ENCODE measurements at regions not wholly inside any gene's neighbourhood (a gene's known extent, or its start where the extent isn't known, plus 50 kb on each side); places are given as distances from the start of the nearest gene placed in this dataset.

DNA sequence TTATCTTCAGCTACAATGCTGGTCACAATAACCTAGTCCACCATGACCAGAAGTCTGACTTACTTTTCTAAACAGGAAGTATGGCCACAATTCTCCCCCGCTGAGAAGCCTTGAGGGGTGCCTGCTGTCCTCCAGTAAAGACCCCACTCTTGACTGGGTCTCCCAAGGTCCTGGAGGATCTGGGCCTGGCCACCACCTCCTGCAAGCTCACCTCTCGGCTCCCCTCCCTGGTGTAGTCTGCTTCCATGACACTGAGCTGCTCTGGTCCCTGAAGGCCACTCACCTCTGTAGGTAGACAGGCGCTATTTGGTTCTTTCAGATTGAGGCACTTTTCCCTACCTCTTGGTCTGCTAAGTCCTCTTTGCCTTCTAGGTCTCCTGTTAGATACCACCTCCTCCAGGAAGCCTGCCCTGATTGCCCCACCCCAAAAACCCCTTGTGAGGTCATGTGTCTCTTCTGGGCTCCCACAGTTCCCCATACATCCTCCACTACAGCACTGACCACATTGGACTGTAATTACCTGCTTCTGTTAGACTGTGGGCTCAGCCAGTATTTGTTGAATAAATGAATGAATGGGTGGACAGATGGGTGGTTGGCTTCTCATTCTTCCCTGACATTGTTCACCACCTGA, 62.6 kb upstream of the IER5L start:
- DNase-seq (ENCODE audit: low read depth, low spot score): no peak

GRCh38 chr9:129239946-129240490, 62.0 kb upstream of the IER5L start:
- DNase-seq (ENCODE audit: low read depth, low spot score): no peak

DNA sequence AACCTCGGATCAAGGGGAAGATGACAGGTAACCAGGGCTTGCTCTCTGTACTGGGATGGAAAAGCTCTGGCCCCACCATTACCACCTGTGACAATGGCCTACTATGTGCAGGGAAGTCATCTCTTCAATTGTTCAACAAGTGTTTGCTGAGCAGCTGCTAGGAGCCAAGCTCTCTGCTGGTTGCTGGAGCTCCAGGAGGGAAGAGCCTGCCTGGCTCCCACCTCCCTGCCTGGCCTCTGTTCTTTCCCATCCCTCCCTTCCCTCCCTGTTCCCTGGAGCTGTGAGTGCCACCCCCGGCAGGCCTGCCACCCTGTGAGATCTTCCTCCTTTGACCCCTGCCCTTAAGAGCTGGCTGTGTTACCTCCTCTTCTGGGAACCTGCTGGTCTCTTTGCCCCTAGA, 59.7 kb upstream of the IER5L start:
- DNase-seq (ENCODE audit: low read depth, low spot score): no peak

DNA sequence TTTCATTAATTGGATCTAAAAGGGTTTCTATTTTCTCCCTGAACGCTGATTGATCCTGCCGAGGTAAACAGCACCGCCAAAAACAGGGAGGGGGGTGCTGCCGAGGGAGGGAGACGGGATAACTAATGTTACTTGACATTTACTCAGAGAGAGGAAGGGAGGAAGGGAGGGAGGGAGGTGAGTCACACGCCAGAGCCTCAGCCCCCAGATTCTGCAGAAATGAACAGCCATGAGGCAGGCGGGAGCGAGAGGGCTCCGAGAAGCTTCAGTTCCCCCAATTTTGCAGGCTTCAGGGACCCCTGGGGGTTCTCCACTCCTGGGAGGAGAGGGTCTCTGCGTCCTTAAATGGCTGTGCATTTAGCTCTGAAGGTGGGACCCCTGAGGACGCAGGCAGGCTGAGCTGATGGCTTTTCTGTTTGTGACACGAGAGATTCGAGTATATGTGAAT, 59.1 kb upstream of the IER5L start:
- peak; percentile 25 for DNase-seq (ENCODE audit: low read depth, low spot score)

- DNase-seq (ENCODE audit: low read depth, low spot score): no peak
These were observed 58.5 kb upstream of the IER5L start for GRCh38 chr9:129236441-129237145.

DNA sequence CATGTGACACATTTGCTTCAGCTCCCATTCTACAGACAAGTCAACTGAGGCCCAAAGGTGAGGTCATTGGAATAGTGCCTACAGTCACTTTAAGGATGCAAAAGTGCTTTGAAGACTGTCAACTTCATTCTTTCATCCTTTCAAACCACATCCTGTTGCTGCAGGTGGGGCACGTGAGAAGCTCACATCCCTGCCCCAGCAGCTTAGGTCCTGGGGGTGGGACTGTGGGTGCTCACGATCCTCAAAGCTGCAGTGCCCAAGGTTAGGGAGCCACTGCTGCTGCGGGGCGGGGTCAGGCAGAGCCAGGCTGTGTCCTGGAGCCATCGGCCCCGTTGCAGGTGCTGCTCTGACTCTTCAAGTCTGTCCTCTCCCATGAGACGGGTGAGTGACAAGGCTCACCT, 57.9 kb upstream of the IER5L start:
- DNase-seq (ENCODE audit: low read depth, low spot score): peak; percentile 44

DNA sequence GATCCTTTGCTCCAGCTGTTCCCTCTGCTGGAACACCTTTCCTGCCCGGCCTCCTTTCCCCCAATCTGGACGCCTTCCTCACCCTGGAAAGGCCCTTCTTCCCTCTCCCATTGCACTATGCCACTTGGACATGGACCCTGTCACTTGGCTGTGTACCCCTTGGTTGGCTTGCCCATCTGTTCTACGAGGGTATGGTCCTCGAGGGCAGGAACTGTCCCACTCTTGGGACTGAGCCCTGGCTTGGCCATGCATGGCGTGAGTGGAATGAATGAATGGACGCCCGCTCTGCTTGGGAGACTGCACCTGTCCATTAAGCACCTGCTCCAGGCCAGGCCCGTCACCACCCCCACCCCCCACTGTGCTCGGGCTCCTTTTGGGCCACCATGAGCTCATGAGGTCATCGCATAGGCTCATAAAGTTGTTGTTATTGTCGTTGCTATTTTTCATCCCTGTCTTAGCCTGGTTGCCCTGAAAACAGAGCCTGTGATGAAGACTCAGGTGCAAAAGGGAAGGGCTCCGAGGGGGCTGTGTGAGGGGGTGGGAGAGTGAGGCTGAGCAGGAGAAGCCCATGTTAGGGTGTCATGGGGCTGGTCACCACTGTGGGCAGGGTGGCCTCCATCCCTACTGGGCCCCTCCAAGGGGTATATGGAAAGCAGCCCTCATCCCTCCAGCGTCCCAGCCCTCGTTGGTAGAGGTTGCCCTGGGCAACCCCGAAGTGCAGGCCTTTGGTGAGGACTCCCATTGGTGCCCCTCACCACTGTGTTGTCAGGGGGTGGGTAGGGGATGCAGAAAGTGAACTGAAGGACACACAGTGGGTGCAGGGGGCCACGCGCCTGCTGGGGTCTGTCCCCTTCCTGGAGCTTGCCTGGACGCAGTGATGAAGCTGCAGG, 57.2 kb upstream of the IER5L start:
- no peak for DNase-seq (ENCODE audit: low read depth, low spot score)

DNA sequence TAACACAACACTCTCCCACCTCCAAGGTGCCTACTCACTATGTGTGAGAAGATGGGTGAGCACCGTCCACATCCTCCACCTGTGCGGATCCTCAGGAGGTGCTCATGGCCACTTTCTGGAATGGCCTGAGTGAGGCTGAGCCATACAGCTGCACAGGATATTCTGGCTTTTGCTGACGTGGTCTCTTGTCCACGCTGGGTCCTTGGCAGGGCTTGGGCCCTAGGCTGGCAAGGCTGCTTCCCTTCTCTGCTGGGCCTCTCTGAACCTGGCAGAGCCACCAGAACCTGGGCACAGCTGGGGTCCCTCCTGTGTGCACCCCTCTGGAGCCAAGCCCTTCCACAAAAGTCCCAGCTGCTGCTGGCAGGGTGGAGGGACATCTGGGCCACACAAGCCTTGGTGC, 56.4 kb upstream of the IER5L start:
- DNase-seq (ENCODE audit: low read depth, low spot score): no peak

- DNase-seq (ENCODE audit: low read depth, low spot score): no peak
These were observed 55.0 kb upstream of the IER5L start for GRCh38 chr9:129232839-129233591.

- DNase-seq (ENCODE audit: low read depth, low spot score): no peak
These were observed 53.7 kb upstream of the IER5L start for GRCh38 chr9:129231759-129232158.

GRCh38 chr9:129231022-129231739, 53.1 kb upstream of the IER5L start:
- no peak for DNase-seq (ENCODE audit: low read depth, low spot score)

DNA sequence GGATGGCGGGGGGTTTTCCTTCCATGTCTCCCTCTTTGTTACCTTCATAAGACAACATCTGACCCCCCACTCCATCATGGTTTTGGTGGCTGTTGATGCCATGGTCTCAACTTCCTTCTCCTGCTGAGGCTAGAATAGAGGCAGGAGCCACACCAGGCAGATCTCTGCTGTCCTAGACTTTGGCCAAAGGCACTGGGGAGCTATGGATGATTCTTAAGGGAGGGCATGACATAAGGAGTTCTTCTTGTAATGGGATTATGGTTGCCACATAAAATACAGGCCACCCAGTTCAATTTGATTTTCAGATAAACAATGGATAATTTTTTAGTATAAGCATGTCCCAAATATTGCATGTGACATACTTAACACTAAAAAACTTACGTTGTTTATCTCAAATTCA, 52.2 kb upstream of the IER5L start:
- DNase-seq (ENCODE audit: low read depth, low spot score): no peak

Measured in activated CD4-positive, CD25-positive, alpha-beta regulatory T cell treated with anti-CD3 and anti-CD28 coated beads, Interleukin-2, amount 50 U/mL, for 16 hours (primary cell).